ENCODE measurements at regions not wholly inside any gene's neighbourhood (a gene's known extent, or its start where the extent isn't known, plus 50 kb on each side); places are given as distances from the start of the nearest gene placed in this dataset.

- TF ChIP-seq, protein P1, sequence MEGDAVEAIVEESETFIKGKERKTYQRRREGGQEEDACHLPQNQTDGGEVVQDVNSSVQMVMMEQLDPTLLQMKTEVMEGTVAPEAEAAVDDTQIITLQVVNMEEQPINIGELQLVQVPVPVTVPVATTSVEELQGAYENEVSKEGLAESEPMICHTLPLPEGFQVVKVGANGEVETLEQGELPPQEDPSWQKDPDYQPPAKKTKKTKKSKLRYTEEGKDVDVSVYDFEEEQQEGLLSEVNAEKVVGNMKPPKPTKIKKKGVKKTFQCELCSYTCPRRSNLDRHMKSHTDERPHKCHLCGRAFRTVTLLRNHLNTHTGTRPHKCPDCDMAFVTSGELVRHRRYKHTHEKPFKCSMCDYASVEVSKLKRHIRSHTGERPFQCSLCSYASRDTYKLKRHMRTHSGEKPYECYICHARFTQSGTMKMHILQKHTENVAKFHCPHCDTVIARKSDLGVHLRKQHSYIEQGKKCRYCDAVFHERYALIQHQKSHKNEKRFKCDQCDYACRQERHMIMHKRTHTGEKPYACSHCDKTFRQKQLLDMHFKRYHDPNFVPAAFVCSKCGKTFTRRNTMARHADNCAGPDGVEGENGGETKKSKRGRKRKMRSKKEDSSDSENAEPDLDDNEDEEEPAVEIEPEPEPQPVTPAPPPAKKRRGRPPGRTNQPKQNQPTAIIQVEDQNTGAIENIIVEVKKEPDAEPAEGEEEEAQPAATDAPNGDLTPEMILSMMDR (IDR thresholded peaks at IDR 0.05 in 4 of 5, conservative IDR thresholded peaks at IDR 0.05 in 1 of 5): no peak
- no peak for TF ChIP-seq POLR2A (IDR thresholded peaks at IDR 0.05)
These were observed 218.2 kb upstream of the NR5A2 start for GRCh38 chr1:199809311-199809710.

Measured in gastrocnemius medialis (tissue), 4 donors.